HEK293T (cell line): ENCODE measurements at regions not wholly inside any gene's neighbourhood (a gene's known extent, or its start where the extent isn't known, plus 50 kb on each side); places are given as distances from the start of the nearest gene placed in this dataset.

Experiments
- ARNT ChIP-seq: fragments of 450-650 bp; IDR thresholded peaks from 2 replicates; pipeline ENCODE4 v1.6.1; 2017; ENCODE audit warnings: mild to moderate bottlenecking
- BHLHE40 ChIP-seq: fragments of 450-650 bp; IDR thresholded peaks from 2 replicates; pipeline ENCODE4 v1.6.1; 2016; ENCODE audit warnings: mild to moderate bottlenecking, moderate library complexity, borderline replicate concordance
- CTBP1 ChIP-seq: fragments of 450-650 bp; IDR thresholded peaks from 2 replicates; pipeline ENCODE4 v1.6.1; 2016; ENCODE audit warnings: borderline replicate concordance
- ELF4 ChIP-seq: fragments of 450-650 bp; IDR thresholded peaks from 2 replicates; pipeline ENCODE4 v1.6.1; 2017; ENCODE audit warnings: antibody characterized with exemption
- FOXA1 ChIP-seq: fragments of 450-650 bp; IDR thresholded peaks from 2 replicates; pipeline ENCODE4 v1.6.1; 2016; ENCODE audit warnings: mild to moderate bottlenecking
- FOXK2 ChIP-seq: fragments of 450-650 bp; IDR thresholded peaks from 2 replicates; pipeline ENCODE4 v1.6.1; 2016; ENCODE audit warnings: mild to moderate bottlenecking
- FOXM1 ChIP-seq: fragments of 450-650 bp; IDR thresholded peaks from 2 replicates; pipeline ENCODE4 v1.6.1; 2017; ENCODE audit warnings: mild to moderate bottlenecking, borderline replicate concordance
- SP1 ChIP-seq: fragments of 450-650 bp; IDR thresholded peaks from 2 replicates; pipeline ENCODE4 v1.6.1; 2017
- SUZ12 ChIP-seq: fragments of 450-650 bp; IDR thresholded peaks from 2 replicates; pipeline ENCODE4 v1.6.1; 2016; ENCODE audit warnings: mild to moderate bottlenecking
- TARDBP ChIP-seq: fragments of 450-650 bp; IDR thresholded peaks from 2 replicates; pipeline ENCODE4 v1.6.1; 2016

GRCh38 chr20:40154514-40154913 is 534.5 kb downstream of the MAFB start:
- TF ChIP-seq SP1 (no peak), FOXM1 (no peak), SUZ12 (no peak), ARNT (no peak), ELF4 (no peak), CTBP1 (no peak), FOXA1 (no peak), BHLHE40 (no peak), FOXK2 (no peak), TARDBP (no peak)
